ENCODE measurements at regions not wholly inside any gene's neighbourhood (a gene's known extent, or its start where the extent isn't known, plus 50 kb on each side); places are given as distances from the start of the nearest gene placed in this dataset.

DNA sequence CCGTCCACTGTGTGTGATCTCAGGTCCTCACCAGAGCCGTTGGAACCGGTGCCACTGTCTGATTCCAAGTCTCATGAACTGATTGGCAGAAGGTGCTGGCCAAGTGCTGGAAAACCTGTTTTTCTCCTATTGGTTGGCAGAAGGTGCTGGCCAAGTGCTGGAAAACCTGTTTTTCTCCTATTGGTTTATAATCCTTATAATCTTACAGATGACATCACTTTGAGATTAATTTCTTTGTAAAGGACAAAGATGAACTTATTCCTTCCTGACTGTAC, 1106.3 kb downstream of the BRD1 start:
- TF ChIP-seq, protein P1, sequence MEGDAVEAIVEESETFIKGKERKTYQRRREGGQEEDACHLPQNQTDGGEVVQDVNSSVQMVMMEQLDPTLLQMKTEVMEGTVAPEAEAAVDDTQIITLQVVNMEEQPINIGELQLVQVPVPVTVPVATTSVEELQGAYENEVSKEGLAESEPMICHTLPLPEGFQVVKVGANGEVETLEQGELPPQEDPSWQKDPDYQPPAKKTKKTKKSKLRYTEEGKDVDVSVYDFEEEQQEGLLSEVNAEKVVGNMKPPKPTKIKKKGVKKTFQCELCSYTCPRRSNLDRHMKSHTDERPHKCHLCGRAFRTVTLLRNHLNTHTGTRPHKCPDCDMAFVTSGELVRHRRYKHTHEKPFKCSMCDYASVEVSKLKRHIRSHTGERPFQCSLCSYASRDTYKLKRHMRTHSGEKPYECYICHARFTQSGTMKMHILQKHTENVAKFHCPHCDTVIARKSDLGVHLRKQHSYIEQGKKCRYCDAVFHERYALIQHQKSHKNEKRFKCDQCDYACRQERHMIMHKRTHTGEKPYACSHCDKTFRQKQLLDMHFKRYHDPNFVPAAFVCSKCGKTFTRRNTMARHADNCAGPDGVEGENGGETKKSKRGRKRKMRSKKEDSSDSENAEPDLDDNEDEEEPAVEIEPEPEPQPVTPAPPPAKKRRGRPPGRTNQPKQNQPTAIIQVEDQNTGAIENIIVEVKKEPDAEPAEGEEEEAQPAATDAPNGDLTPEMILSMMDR (conservative IDR thresholded peaks at IDR 0.05; ENCODE audit: low read depth, low read length): no peak
- TF ChIP-seq EZH2phosphoT487 (IDR thresholded peaks at IDR 0.05; ENCODE audit: borderline replicate concordance, low read length): no peak

All from PC-3 (cell line).